HFF-Myc (cell line): ENCODE measurements at regions not wholly inside any gene's neighbourhood (a gene's known extent, or its start where the extent isn't known, plus 50 kb on each side); places are given as distances from the start of the nearest gene placed in this dataset.

Source experiments
- DNase-seq: peaks from one replicate; pipeline ENCODE4 v3.0.0-alpha.2; 2011; ENCODE audit warnings: low read depth; ENCODE audit errors: extremely low read depth
- H3K4me3 ChIP-seq: replicated peaks from 2 replicates; pipeline ENCODE4 v1.5.1; 2011; ENCODE audit warnings: low read depth, mild to moderate bottlenecking, control low read depth, low read length
- TF ChIP-seq, protein P1 (sequence below): IDR thresholded peaks from 2 replicates; pipeline ENCODE4 v1.5.1; 2012; ENCODE audit warnings: mild to moderate bottlenecking, low read depth, low read length, control low read depth; ENCODE audit errors: missing control alignments

DNA sequence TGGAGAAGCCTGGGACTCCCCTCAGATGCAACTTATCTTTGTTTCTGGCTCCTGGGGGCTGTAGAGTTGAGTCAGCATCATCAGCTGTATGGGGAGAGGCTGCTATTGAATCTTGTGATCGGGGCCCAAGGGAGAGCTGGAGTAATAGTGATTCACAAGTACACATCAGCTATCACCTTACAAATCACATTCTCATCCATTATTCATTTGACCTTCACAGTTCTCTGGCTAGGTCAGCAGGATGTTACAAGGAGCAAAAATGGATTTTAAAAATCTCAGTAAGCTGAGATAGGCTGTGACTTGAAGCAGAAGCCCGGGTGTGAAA lies 175.0 kb downstream of the OPA1 start:
- TF ChIP-seq, protein P1, sequence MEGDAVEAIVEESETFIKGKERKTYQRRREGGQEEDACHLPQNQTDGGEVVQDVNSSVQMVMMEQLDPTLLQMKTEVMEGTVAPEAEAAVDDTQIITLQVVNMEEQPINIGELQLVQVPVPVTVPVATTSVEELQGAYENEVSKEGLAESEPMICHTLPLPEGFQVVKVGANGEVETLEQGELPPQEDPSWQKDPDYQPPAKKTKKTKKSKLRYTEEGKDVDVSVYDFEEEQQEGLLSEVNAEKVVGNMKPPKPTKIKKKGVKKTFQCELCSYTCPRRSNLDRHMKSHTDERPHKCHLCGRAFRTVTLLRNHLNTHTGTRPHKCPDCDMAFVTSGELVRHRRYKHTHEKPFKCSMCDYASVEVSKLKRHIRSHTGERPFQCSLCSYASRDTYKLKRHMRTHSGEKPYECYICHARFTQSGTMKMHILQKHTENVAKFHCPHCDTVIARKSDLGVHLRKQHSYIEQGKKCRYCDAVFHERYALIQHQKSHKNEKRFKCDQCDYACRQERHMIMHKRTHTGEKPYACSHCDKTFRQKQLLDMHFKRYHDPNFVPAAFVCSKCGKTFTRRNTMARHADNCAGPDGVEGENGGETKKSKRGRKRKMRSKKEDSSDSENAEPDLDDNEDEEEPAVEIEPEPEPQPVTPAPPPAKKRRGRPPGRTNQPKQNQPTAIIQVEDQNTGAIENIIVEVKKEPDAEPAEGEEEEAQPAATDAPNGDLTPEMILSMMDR, result no peak
- no peak overlapping the region for H3K4me3 ChIP-seq
- no peak for DNase-seq

DNA sequence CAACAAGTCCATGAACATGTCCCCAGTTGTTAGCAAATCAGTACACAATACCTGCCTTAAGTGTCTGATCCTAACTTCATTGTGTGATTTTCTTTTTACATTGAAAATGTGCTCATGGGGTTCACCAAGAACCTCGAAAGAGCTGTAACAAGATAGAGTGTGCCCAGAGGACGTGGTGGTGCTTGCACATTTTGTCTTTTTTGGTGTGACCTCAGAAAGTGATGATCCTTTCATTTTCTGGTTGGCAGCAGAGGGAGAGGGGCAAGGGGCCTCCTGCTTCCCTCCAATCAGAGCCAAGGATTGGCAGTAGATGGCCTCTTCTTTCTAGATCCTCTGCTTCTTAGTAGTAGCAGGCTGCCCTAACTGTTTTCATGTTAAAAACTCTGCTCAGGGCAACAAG lies 176.4 kb downstream of the OPA1 start:
- H3K4me3 ChIP-seq, result no peak overlapping the region
- DNase-seq, result no peak
- TF ChIP-seq, protein P1, result no peak

DNA sequence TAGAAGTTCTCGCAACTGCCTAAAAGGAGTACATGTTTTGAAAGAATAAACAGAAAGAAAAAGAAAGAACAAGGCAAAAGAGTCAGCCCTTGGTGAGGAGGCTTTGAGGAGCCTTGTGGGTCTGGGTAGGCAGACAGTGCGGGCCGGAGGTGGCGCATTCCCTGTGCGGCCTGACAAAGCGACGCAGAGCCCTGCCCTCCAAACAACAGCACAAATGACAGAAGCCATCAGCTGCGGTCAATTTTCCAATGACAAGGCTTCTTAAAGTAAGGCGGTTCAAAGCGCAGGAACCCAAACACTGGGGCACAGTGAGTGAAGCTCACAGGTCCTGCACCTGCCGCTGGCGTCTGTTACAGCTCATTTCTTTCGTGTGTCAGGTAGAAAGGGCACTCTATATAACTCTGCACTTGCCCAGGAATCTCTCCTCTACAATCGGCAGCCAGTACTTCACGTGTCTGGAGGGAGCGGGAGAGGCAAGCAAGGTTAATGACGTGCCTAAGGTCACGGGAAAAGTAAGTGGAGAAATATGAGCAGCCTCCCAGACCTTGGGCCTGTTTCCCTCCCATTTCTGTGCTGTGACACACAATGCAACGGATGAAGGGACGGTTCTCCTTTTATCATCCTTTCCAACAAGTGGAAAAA lies 178.1 kb downstream of the OPA1 start:
- DNase-seq, result no peak
- TF ChIP-seq, protein P1, result no peak
- H3K4me3 ChIP-seq, result no peak overlapping the region

DNA sequence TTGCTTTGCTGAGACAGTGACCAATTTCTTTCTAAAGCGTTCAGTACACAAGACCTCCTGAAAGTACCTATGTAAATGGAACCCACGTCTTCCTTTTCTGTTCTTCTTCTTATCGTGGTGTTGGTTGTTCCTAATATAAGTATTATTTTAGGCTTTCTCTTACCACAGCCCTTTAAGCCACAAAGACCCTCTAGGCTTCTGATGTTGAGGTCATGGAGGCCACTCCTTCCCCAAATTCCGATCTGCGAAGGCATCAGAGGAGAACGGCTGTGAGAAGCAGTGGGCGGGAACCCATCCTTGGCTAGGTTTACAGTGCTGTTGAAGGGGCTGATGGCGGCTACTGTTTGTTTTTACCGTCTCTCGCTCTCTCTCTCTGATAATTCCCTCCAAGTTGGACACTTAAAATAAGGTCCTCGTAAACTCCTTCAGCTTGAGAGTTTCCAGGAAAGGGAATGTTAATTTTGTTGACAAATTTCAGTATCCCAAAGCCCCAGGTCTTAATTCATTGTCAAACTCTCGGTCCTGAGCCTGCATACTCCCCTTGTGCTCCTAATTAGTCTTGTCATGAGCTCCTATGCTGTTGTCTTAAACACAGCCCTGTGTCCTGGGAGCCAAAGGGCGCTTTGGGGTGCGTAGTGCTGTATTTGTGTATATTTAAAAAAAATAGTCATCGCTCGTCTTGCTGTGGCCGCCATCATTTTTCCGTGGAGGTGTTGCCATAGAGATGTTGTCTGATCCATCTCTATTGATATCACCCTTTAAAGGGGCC lies 178.8 kb downstream of the OPA1 start:
- no peak overlapping the region for H3K4me3 ChIP-seq
- TF ChIP-seq, protein P1, result no peak
- DNase-seq, result no peak

DNA sequence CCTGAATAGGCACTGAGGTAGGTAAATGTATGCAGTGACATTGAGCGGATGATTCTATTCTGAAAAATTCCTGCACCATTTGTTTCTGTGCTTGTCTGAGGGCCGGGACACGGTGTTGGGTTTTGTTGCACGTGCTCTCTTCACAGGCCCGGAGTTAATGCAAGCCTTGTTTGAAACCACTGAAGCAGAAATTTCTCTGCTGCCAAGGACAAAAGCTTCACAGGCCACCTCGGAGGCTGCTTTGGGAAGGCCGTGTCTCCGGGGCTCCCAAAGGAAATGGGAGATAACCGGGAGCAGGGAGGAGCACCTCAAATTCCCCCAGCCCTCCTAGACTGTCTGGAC lies 179.4 kb downstream of the OPA1 start:
- DNase-seq, result no peak
- H3K4me3 ChIP-seq, result no peak overlapping the region
- TF ChIP-seq, protein P1, result no peak

DNA sequence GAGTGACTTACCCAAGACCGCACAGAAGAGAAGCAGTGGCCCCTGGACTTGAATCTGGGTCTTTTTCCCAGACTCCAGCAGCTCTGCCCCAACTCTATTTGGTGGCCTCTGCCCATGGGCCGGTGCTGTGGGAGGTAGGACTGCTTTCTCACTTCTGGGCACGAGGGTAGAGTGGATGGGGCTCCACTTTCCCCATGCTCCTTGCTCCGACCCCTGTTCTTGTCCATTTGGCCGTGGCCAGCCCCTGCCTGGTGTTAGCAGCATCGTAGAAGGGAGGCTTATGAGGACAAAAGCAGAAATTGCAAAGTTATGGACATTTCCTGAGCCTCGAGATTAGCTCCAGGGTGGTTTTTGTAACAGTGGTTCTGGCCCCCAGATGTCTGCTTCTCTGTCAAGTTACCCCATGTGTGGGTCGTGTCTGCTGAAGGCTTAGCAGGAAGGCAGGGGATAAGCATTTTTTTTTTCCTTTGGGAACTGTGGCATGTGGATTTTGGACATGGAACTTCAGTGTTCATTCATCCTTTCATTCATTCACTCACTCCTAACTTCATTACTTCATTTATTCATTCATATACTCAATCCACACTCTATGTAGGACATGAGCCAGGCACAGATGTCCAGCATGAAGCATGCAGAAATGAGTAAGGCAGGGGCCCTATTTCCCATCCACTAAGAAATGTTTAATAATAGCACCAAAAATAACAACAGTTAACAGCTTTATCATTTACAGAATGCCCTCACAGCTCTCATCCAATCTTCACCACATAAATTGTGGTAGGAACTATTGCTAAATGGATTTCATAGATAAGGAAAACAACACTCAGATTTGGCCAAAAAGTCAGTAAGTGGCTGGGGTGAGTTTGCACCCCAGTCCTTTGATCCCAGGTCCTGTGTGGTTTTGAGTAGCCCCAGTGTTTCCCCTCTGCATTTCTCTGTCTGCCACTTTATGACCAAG lies 180.5 kb downstream of the OPA1 start:
- no peak for DNase-seq
- no peak overlapping the region for H3K4me3 ChIP-seq
- TF ChIP-seq, protein P1, result no peak
